ENCODE measurements at regions not wholly inside any gene's neighbourhood (a gene's known extent, or its start where the extent isn't known, plus 50 kb on each side); places are given as distances from the start of the nearest gene placed in this dataset.

DNA sequence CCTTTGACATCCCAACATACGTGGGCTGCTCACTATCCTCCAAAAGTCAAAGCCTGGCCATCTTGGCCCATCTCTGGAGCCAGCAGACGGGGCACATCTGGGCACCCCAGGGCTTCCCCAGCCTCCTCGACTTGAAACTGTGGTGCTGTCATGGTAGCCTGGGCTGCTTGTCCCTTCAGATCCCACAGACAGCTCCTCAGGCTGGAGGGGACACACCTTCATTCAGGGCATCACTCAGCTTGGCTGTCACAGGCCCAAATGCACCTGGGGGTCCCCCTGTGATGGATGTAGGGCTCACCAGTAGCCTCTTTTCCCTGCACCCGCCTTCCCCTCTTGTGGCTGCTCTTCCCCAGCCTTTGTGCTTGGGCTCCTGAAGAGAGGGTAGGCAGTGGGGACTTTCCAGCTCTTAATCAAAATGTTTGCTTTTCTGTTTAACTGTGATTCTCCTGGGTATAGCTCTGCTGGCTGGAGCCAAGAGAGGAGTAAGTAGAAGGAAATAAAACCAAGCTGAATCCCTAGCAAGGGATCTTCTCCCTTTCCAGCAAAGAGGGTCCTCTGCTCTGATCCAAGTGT lies 92.3 kb downstream of the GYPC start:
- in situ Hi-C loops (cut with HindIII; ENCODE audit: low sequenced_read_pairs): no loop called here

DNA sequence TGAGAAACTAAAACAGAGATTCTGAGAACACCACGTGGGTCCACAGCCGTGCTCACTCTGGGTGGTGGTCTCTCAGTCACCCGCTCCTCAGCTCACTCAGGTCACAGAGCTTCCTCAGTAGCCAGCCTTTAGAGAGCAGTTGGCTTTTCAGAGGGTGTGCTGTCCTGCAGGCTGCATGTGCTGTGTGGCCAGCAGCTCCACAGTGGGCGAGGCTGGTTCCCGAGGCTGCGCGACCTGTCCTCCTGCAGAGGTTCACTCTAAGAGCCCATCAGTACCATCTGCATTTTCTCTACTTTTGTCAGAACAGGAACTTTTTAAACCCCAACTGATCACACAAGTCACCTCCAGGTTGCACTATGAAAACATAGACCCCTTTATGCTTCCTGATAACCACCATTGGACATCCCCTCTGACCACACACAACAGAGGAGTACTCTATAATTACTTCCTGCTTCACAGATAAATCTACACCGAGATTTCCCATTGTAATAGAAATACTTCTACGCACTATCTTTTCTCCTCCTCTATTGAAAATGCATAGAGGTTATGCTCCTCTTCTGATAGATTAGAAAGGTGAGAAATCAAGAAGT lies 93.1 kb downstream of the GYPC start:
- in situ Hi-C loops (cut with HindIII; ENCODE audit: low sequenced_read_pairs): no loop called here

DNA sequence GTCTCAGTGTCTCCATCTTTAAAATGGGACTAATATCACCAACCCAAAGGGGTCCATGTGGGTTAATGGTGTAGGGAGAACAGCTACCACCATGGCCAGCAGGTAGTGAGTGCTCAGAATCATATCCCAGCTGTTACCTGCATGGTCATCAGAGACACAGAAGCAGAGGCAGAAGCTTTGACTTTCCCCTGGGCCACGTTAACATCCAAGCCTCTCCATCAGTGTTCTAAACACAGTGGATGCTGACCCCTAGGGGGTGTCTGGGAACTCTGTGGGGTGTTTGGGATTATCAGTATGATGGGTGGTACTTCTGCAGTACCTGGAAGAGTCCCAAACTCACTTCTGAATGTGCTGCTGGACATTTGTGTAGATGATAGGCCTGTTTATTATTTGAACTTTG lies 93.6 kb downstream of the GYPC start:
- in situ Hi-C loops (cut with HindIII; ENCODE audit: low sequenced_read_pairs): no loop called here

DNA sequence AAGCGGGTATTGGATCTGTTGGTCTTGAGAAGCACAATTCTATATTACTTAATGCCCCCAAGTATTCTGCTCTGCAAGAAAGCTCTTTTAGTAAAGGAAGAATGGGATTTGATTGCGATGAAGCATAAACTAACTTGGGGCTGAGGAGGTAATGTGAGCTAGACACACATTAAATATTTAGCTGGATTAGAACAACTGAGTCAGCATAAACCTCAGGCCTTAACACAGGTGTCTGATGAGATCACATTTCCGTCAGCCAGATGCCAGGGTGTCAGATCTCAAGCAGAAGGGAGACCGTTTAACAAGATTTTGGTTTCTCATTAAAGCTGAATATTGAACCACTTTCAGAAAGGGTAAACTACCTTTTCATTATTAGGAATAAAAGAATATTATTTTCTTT lies 94.5 kb downstream of the GYPC start:
- in situ Hi-C loops (cut with HindIII; ENCODE audit: low sequenced_read_pairs): no loop called here

DNA sequence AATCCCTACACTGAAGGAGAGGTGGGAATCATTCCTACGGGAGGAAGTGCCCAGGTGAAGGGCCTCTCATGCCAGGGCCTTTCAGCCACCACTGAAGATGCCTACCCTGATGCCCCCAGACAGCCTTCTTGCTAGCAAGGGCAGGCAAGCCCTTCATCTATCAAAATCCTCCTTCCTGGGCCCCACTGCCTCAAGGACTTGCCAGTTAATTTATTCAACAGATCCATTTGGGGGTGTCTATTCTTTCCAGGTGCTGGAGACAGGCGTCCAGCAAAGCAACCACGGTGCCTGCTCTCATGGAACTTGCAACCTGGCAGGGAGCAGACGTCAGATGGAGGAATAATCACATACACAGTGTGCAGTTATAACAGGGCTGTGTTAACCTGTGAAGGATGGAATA lies 95.5 kb downstream of the GYPC start:
- in situ Hi-C loops (cut with HindIII; ENCODE audit: low sequenced_read_pairs): no loop called here

DNA sequence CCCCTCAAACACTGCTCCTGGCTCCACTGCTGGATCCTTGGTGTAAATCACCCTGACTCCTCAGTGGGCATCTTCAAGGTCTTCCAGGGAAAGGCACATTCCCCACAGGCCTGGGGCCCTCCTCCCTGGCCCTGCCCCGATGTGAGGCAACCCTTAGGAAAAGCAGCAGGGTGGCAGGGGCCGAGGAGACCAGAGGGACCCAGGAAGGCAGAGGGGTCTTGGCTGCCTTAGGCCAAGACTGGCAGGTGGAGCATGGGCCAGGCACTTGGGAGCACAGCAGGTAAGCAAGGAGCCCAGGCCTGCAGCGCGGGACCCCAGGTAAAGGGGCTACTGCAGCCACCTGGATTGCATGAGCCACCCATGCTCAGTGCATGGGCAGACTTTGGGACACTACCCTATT lies 96.9 kb downstream of the GYPC start:
- in situ Hi-C loops (cut with HindIII; ENCODE audit: low sequenced_read_pairs): no loop called here

DNA sequence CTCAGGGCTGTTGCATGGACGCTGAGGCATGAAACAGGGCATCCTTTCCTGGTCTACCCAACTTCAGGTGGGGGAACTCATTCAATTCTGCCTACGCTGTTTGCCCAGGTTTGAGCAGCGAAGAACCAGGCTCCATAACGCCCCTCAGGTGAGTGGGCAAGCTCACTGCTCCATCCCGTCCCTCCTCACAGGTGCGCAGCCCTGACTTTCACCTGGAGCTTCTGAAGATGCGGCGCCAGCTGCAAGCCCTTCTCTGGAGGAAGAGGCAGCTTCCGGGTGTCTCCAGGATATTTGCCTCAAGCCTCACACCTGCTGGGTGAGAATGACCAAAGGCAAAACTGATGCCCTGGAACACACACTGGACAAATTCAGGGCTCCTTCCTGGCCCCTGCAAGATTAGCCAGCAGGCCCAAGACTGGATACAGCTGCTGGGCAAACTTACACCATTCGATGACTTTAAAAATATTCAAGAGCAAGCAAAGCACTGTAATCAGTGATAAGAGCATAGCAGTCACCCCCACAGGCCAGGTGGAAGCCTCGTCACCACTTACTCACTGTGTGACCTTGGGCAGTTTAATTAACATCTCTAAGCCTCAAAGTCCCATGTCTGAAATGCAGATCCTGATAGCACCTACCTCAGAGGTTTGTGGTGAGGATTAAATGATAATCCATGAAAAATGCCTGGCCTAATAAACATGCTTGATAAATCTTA lies 97.7 kb downstream of the GYPC start:
- in situ Hi-C loops (cut with HindIII; ENCODE audit: low sequenced_read_pairs): no loop called here

DNA sequence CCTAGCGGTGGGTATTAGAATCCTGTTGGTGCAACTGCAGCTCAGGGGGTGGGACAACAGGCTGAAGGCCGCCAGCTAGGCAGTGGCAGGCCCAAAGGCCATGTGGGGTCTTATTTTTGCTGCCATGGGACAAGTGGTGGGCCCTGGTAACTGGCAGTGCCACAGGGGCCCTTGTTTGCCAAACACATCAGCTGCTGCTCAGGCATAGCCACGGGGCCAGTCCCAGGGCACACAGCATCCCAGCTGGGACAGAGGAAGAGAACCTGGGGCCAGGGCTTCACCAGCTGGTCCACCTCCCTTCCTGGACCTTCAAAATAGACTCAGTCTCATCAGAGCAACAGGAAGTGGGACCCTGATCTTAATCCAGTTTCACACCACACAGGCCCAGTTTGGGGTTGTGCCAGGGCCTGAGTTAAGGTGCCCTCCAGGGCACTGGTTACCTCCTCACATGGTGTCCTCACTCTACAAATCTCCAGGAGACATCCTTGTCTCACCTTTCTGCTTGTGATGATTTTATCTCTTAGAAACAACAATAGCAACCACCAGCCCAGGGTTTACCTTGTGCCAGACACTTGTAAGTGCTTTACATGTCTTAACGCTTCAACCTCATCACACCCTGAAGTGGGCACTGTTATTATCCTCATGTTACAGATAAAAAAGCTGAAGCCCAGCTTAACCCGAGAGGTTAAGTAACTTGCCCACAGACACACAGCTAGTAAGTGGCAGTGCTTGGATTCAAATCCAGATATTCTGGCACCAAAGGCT lies 98.5 kb downstream of the GYPC start:
- in situ Hi-C loops (cut with HindIII; ENCODE audit: low sequenced_read_pairs): no loop called here

DNA sequence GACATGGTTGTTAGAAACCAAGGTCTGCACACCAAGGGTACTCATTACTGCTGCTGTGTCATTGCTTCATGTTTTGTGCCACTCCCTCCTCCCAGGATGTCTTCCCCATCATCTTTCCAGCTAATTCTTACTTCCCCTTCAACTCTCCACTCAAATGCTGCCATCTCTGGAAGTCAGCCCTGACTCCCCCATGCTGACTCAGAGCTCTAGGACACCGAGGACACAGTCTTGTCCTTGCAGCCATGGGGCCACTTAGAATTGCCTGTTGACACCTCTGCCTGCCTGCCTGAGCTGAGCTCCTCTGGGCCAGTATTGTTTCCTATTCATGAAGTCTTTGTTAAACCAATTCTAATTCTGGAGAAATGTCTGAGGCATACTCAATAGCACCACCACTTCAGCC lies 100.2 kb downstream of the GYPC start:
- in situ Hi-C loops (cut with HindIII; ENCODE audit: low sequenced_read_pairs): no loop called here

DNA sequence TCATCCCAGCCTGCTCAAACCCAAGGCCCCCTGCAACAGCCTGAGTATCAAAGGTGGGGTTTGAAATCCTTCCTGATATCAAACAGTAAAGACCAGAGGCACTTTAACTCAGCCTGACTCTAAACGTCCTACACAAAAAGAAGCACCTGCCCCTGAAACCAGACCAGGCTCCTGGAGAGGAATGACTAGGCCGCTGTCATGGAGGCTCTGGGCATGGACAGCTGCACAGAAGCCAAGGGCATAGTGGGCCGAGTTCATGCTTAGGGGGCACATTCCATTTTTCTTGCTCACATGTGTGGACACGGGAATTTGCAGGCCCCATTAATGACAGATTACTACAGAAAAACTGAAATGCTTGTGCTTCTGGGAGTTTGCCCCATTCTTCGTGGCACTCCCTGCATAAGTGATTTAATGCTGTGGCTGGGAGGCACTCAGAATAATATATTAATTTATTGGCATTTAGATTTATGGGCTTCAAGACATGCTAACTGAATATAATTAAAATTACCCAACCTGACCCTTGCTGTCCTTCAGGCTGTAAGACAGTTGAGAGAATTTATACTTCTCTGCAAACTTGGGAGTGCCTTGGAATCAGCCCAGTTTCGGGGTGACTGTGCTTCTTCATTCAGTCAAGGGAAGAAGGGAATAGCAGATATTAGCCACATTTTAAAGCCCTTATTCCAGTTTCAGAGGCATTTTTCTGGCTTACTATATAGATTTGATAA lies 105.5 kb downstream of the GYPC start:
- in situ Hi-C loops (cut with HindIII; ENCODE audit: low sequenced_read_pairs): loop anchor here (5.0 kb wide), 1 partner anchor 49 kb away; no protein-coding TSS in a partner anchor

DNA sequence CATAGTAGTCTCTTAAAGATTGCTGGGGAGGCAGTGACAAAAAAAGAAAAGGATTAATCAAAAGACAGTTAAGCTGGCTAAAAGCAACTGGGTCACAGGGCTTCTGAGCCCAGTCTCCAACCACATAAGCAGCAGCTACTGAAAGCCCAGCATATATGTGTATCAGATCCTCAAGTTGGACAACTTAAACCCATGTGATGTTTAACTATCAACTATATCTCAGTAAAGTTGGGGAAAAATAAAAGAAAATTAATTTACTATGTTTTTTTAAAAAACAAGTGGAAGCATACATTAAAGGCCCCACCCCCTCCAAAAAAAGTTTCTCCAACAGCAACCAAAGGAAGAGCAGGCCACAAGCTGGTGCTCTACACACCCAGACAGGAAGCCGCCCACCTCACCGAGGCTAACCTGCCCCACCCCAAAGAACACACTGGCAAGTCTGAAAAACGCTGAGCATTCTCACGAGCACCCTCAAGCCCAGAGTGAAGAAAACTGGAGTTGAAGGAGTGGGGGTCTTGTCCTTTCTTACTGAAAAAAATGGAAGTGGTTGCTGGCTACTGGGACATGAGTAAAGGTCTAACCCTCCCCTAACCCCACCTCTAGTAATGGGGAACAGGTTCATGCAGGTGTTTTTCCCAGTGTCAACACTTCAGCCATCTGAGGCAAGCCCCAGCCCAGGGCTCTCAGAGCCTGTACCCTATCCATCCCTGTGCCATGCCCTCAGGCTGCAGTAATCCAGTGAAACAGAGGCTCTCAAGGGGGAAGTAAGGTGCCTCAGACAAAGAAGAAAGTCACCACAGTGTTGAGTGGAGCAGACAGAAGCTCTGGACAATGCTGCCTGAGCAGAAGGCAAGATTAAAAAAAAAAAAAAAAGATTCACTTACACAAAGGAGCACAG lies 106.3 kb downstream of the GYPC start:
- in situ Hi-C loops (cut with HindIII; ENCODE audit: low sequenced_read_pairs): loop anchor here (5.0 kb wide), 1 partner anchor 50 kb away; no protein-coding TSS in a partner anchor

DNA sequence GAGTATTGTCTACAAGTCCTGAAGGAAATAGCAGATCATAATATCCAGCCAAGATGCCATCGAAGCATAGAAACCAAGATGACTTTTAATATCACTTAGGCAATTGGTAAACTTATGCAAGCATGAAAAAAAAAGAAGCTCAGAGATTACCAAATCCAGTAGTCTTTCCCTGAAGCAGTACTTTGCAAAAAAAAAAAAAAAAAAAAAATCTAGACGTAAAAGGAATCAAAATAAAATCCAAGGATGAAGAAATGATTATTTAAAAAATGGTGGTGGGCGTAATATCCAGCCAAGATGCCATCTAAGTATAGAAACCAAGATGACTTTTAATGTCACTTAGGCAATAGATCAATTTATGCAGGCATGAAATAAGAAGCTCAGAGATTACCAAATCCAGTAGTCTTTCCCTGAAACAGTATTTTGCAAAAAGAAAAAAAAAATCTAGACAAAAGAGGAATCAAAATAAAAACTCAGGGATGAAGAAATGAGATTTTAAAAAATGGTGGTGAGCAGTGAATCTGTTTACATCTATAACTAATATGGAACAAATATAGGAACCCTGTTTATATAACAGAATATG lies 108.8 kb downstream of the GYPC start:
- in situ Hi-C loops (cut with HindIII; ENCODE audit: low sequenced_read_pairs): loop anchor here (5.0 kb wide), 1 partner anchor 52 kb away; no protein-coding TSS in a partner anchor

DNA sequence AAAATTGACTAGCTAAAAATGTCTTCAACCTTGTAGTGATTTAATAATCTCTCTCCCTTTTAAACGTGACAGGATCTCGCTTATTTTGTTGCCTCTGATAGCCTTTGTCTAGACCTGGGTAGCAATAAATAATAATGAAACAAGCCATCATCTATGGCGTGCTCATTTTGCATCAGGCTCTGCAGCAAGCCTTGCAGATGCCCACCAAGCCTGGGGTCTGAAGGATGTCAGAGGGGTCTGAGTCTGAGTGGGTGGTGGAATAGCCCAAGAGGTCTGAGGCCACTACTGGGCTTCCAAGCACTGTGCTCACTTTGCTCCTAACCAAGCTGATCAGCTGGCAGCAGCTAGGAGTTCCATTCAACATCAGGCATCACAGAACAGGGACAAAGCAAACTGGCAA lies 109.4 kb downstream of the GYPC start:
- in situ Hi-C loops (cut with HindIII; ENCODE audit: low sequenced_read_pairs): no loop called here

DNA sequence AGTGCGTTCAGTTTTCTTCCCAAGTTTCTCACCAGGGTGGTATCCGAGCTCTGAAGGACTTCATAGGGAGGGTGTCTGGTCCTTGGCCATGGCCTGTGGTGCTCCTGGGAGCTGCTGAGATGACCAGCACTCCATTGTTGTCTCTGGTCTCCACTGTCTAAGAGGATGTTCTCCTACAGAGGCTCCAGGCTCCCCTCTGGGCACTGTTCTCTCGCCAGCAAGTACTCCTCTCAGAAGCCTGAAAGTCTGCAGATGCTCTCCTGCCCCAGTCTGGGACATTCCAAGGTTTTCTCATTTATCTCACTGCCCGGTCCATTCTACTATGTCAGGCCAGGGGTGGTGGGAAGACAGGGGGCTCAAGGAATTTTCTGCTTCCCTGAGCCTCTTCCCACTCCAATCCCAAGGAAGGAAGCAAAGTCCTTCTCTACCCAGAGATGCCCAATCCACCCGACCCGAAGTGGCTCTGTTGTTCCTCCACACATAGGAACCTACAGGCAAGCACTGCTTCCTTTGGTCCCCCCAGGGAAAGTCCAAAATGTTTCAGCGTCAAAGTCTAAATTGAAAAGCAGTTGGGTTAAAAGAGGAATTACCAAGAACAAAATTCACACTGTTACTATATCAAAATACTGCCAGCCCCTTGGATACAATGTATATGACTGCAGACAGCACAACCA lies 110.5 kb downstream of the GYPC start:
- in situ Hi-C loops (cut with HindIII; ENCODE audit: low sequenced_read_pairs): no loop called here

DNA sequence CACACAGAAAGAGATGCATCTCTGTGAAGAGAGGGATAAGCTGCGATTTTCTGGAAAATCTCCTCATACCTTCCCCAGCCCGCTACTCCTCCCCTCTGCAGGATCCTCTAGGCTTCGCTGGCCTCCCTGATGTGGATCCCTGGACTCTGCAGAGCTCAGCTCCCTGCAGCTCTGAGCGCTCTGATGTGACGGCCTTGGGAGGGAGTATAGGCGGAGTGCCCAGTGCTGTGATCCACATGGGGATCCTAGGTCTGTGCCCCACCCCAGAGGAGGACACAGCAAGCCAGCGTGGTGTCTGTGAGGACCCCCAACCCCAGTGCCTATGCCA lies 111.0 kb downstream of the GYPC start:
- in situ Hi-C loops (cut with HindIII; ENCODE audit: low sequenced_read_pairs): no loop called here

DNA sequence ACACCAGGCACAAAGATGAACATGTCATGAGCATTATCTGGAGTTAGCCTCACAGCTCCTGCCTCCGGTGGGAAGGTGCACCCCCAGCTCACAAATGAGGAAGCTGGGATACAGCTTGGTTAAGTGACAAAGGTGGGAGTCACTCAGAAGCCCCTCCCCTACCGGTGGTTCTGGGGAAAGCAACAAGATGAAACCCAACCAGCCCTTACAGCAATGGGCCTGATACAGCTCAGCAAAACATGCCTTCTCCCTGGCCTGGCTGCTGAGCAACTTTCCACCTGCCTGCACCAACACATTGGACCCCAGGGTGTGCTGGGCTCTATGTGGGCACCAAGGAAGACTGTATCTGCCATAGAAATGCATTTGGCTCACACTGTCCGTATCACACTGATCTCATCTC lies 113.2 kb downstream of the GYPC start:
- in situ Hi-C loops (cut with HindIII; ENCODE audit: low sequenced_read_pairs): no loop called here

DNA sequence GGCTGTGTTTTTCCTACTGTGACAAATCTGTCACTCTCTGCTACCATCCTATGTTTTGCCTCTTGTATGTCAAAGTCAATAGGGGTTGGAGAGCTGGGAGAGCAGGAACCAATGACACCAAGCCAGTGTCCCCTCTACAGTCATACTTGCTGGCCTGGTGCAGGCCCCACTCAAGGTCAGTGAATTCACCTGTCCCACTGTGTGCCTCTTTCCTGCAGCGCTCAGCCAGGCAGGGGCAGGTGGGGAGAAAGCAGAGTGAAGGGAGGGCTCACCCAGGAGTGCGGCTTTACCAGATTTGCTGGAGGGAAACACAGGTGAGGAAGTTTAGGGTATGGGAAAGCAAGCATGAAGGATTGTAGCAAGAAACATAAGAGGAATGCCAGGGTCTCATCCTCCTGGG lies 114.5 kb downstream of the GYPC start:
- in situ Hi-C loops (cut with HindIII; ENCODE audit: low sequenced_read_pairs): no loop called here

DNA sequence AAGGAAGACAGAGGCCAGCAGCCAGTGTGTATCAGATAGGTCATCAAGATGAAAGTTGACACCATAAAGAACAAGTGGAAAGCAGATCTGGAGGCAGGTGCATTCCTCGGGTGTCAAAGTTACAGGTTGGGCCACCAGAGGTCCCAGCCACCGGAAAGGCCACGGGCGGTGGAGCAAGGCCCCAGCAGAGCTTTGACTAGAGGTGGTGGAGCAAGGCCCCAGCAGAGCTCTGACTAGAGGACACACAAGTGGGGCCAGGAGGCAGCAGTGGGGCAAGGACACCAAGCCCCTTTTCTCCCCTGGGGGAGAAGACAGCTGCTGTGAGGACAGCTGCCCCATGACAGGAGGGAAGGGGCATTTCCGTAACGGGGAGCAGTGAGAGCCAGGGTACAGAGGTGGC lies 115.1 kb downstream of the GYPC start:
- in situ Hi-C loops (cut with HindIII; ENCODE audit: low sequenced_read_pairs): no loop called here

DNA sequence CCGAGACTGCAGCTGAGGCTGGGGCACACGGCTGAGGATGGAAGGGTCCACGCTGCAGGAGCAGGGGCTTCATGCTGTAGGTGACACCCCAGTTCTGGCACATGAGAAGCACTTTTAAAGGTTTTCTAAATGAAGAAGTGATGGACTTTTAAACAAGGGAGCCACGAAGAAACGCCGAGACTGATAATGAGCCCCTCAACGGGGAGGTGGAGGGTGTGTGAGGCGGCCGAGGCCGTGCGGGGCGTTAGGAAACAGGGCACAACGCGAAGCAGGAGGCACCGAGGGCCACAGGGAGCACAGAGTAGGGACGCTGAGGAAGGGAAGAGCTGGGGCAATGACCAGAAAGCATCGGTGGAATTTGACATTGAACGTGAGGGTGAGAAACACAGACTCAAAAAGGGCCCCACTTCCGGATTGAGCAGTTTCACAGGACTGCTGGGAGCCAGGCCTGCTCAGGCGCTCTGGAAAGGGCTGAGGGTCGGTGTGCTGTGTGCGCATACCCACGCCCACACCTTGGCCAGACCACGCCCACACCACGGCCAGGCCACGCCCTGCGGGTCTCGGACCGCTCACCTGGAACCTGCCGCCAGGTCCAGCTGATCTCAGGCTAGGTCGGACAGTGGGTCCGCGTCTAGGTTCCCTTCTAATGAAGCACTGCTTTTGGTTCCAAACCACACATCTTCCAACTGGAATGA lies 115.7 kb downstream of the GYPC start:
- in situ Hi-C loops (cut with HindIII; ENCODE audit: low sequenced_read_pairs): no loop called here

Data from endothelial cell of hepatic sinusoid (primary cell).